T47D (cell line): ENCODE measurements at regions not wholly inside any gene's neighbourhood (a gene's known extent, or its start where the extent isn't known, plus 50 kb on each side); places are given as distances from the start of the nearest gene placed in this dataset.
"Not testable (repeated sequence)": the region's sequence is repeated elsewhere in the genome, so short reads cannot be mapped to it uniquely, and the experiment has no call there.

Experiments used
- DNase-seq, 2 experiments: peaks; one replicate each; pipeline versions ENCODE4 v3.0.0 to v3.0.0-alpha.2; 2011 to 2012; ENCODE audit warnings: low read depth in 1 of 2, low spot score in 1 of 2
- JUND ChIP-seq: IDR thresholded peaks from 2 replicates; pipeline ENCODE4 v1.6.1; 2012; ENCODE audit warnings: low read depth
- in situ Hi-C: cut with HindIII; loops from 2 replicates; pipeline ENCODE4 v1.10.0; 2016; ENCODE audit warnings: low sequenced_read_pairs, low pct_unique_long_range_greater_than_20kb

DNA sequence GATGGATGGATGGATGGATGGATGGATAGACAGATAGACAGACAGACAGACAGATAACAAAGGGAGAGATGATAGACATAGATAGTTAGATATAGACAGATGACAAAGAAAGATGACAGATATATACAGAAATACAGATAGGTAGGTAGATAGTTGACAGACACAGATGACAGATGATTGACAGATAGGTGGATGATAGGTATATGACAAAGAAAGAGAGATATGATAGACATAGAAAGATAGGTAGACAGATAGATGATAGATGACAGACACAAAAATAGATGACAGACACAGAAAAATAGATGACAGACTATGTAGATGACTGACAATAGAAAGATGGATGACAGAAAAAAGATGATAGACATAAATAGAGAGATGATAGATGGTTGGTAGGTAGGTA, 200.0 kb upstream of the TAS2R1 start:
- no peak for TF ChIP-seq JUND
- no peak for DNase-seq
- in situ Hi-C loops: no loop called here

DNA sequence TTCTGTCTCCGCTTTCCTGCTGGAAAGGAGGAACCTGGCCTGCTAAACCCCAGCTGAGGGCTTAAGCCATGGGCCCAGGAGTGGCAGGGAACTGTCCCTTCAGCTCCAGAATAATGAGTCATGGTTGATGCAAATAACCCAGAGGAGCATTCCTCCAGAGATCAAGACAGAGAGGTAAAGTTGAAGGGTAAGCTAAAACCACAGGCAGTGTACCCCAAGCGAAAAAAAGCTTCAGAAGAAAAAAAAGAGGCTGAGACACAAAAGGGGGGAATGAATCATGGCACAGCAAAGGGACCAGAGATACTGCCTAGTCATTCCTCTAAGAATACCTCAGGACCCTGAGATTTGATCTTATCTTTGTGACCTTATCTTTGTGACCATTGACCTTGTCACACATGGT, 199.5 kb upstream of the TAS2R1 start:
- in situ Hi-C loops: no loop called here
- DNase-seq: no peak
- no peak for TF ChIP-seq JUND

DNA sequence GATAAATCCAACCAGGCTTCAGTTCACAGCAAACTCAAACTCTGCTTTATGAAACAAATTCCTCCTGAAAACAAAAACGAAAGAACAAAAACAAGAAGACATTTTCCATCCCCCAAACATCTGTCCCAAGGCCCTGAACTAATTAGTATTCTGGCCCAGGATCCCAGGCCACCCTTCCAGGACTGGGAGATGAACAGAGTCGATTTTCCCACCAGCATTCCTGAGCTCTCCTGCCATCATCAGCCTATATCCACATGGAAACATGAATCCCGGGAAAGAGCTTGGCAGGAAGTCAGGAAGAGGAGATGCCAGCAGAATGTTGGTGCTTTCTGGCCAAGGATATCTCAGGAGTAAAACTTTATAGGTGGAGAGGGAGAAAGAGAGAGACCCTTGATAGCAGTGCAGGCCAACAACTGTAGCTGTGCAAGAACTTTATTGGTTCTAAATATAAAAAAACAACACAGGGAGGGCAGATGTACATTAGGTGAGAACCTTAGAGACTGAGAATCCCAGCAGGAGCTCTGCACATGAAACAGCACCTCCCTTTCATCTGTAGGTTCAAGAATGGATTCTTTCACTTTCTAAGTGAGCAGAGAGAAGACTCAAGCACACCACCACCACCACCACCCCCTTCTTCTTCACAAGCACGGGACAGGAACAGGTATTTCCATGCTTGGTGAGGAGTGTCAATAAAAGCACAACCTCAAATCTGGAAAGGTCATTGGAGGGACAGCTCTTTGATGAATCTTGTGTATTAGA, 190.7 kb upstream of the TAS2R1 start:
- in situ Hi-C loops: no loop called here

DNA sequence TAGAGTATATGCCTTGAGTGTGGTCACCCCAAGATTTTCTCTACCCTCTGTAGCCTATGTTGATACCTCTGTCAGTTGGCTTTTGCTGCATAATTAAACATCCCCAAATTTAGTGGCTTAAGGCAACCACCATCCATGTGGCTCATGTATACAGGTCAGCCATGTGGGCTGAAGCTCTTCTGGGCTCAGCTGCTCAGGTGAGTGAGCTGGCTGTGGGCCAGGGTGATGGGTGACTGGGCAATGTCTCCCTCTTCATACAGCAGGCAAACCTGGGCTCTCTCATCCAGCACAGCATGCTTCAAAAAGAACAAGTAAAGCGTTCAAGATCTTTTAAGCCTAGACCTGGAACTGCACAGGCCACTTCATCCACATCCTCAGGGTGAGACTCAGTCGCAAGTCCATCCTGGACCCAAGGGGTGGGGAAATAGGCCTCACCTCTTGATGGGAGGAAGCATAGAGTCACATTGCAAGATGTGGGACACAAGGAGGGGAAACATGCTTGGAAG, 188.2 kb upstream of the TAS2R1 start:
- no peak for TF ChIP-seq JUND
- in situ Hi-C loops: no loop called here

More for the DNA sequence above, 190.7 kb upstream of the TAS2R1 start:
- no peak for TF ChIP-seq JUND
- no peak for DNase-seq

DNA sequence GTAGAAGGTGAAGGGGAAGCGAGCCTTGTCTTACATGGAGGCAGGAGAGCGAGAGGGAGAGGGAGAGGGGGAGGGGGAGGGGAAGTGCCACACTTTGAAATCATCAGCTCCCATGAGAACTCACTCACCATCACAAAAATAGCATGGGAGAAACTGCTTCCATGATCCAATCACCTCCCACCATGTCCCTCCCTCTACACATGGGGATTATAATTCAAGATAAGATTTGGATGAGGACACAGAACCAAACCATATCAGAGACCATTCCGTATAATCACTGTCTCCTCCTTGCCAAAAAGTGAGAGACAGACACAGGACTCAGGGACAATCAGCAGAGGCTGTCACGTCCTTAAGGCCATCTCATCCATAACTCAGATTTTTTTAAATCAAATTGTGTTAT, 187.7 kb upstream of the TAS2R1 start:
- in situ Hi-C loops: no loop called here
- DNase-seq: no peak
- TF ChIP-seq JUND: no peak

More for the DNA sequence above, 188.2 kb upstream of the TAS2R1 start:
- DNase-seq: no peak

DNA sequence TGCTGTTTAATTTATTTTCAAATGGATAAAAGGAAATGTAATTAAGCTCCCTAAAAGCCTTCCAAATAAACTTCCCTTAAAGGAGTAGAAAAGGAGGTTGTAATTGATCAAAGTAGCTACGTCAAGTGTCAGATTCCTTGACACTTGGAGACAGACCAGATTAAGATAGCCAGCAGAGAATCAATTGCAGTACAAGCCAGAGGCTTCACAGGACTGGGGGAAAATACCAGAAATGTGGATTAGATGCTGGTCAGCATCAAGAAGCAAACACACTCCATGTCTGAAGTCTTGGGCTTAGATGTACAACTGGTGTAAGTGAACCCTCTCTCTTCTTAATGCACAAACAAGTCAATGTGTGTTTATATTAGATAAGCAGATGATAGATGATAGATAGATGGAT, 184.9 kb upstream of the TAS2R1 start:
- TF ChIP-seq JUND: no peak
- in situ Hi-C loops: no loop called here
- DNase-seq: no peak

DNA sequence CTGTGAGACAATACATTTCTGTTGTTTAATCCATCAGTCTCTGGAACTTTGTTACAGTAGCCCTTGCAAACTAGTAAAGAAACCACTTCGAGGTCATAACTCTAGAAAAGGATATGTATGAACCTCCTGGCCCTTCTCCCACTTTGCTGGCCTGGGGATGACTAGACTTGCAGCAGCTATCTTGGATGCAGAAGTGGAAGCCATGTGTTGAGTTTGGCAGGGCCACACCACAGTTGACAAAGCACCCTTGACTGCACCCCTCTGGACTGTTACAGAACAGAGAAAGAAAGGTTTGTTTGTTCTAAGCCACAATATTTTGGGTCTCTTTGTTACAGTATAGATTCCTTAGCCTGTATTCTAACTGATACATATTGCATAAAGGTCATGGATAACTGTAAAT, 183.2 kb upstream of the TAS2R1 start:
- no peak for TF ChIP-seq JUND
- in situ Hi-C loops: no loop called here
- DNase-seq: no peak

DNA sequence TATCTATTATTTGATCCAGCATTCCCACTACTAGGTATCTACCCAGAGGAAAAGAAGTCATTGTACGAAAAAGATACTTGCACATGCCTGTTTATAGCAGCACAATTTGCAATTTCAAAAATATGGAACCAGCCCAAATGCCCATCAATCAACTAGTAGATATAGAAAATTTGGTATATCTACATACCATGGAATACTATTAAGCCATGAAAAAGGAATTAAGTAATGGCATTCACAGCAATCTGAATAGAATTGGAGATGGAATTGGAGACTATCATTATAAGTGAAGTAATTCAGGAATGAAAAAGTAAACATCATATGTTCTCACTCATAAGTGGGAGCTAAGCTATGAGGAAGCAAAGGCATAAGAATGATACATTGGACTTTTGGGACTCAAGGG, 177.2 kb upstream of the TAS2R1 start:
- DNase-seq, in situ Hi-C loops: not testable (repeated sequence)

DNA sequence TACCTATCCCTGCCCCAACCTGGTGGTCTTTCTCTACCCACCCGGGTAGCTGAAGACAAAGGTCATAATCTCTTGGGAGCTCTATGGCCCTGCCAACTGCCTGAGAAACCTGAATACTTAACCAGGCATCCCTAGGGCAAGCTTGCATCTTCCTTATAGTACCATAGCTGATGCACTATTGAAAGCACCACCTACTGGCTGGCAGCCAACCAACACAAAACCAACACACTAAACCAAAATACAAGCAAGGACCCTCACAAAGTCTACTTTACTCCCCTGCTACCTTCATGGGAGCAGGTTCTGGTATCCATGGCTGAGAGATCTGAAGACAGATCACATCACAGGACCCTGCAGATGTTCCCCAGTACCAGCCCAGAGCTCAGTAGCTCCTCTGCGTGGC, 171.8 kb upstream of the TAS2R1 start:
- no peak for DNase-seq
- in situ Hi-C loops: no loop called here
- no peak for TF ChIP-seq JUND

DNA sequence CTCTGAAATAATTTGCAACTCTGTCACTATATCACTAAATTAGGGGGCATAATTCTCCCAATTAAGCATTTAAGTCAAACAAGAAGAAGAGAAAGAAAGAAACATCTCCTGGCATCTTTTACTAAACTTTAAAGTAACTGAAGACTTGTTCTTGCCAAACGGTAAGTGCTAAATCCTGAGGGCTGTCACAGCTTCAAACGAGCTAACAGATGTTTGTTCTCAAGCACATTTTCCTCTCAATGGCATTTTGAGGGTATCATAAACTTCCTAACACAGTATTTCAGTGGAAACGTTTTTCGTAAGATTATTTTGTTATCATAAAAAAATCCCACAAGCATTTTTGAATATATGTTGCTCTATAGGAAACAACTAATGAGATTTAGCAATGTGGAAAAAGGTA, 169.5 kb upstream of the TAS2R1 start:
- no peak for DNase-seq
- in situ Hi-C loops: no loop called here
- no peak for TF ChIP-seq JUND

DNA sequence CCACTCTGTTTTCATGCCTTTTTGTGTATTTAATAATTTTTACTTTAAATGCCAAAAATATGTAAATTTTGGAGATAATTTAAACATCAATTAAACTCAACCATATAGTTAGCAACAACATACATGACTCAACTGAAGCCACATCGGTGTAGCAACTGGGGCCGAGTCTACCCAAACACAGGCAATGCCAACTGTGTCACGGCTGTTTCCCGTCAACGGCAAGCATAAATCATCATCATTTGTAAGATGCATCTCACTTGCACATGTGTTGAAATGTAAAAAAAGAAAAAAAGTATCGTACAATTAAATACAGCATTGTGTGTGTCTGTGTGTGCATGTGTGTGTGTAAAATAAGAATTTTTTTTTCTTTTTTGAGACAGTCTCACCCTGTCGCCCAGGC, 160.1 kb upstream of the TAS2R1 start:
- no peak for DNase-seq
- no peak for TF ChIP-seq JUND
- in situ Hi-C loops: no loop called here

DNA sequence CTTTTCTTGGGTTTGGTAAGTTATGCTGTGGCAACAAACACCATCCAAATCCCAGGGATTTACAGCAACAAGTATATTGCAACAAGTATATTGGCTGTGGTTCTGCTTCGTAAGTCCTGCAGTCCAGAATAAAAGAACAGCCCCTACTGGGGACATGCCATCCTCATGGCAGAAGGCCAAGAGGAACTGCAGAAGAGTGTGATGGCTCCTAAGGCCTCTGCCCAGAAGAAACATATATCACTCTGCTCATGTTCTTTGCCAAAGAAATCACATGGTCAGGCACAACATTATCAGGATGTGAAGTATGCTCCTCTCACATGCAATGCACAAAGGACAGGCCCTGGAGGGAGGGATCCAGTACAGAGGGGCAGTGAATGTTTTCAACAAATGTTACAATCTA, 159.6 kb upstream of the TAS2R1 start:
- no peak for TF ChIP-seq JUND
- in situ Hi-C loops: no loop called here
- no peak for DNase-seq

DNA sequence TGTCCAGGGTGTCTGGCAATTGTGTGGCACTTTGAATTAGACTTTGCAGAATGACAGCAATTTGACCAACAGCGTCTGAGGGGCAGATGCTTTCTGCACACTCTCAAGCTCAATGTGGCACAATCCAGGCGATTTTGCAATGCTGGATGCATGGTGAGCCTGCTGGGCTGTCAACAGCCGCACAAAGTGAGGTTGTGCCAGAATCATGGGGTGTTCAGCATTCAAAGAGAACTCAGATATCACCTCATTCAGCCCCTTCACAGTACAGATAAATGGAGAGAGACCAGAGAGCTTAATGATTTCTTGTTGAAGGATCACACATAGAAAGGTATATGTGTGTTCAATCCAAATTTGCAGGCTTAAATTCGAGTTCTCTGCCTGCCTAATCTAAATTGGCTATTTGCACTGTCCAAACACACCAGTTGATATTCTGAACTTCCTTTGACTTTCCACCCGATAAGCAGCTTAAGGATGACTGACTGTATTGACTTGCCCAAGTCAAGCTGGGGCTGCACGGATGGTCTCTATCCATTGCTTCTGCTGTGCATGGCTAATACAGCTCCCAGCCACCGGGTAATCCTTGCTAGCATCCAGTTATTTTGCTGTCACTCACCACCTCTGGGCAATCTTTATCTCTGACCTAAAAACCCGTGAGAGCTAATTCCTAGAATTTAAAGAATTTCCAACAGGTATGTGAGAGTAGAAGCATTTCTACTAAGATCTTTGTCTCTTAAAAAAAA, 157.9 kb upstream of the TAS2R1 start:
- no peak for TF ChIP-seq JUND
- in situ Hi-C loops: no loop called here
- DNase-seq: no peak
